Lung (tissue), 11 donors: ENCODE measurements at regions not wholly inside any gene's neighbourhood (a gene's known extent, or its start where the extent isn't known, plus 50 kb on each side); places are given as distances from the start of the nearest gene placed in this dataset.
A peak's percentile ranks its signal among the peaks of the same experiment; 100 is the strongest.

ENCODE experiments used
- ATAC-seq: fragments of 200-7000 bp; cut with Tn5 transposase; one replicate; pipeline ENCODE4 v1.9.1; 2020; ENCODE audit warnings: moderate number of reproducible peaks; ENCODE audit not compliant: insufficient read depth, low FRiP score
- DNase-seq, 3 donors: peaks; one replicate each; pipeline ENCODE4 v3.0.0-alpha.2; 2013 to 2017
- H3K27ac ChIP-seq, 2 donors: one replicate each; pipeline ENCODE4 v1.5.1; 2013; ENCODE audit warnings: mild to moderate bottlenecking in 2 of 2, moderate library complexity in 2 of 2, control low read depth in 1 of 2, inconsistent platforms in 1 of 2, low read depth in 1 of 2, low read length in 1 of 2
- H3K27me3 ChIP-seq, 3 donors: one replicate each; pipeline ENCODE4 v1.5.1; 2013; ENCODE audit warnings: low read length in 2 of 3; ENCODE audit not compliant: control insufficient read depth in 3 of 3, insufficient read depth in 3 of 3
- H3K36me3 ChIP-seq, 4 donors: one replicate each; pipeline ENCODE4 v1.5.1; 2013; ENCODE audit warnings: low read length in 4 of 4, mild to moderate bottlenecking in 1 of 4, moderate library complexity in 1 of 4; ENCODE audit not compliant: control insufficient read depth in 4 of 4, insufficient read depth in 4 of 4
- H3K4me1 ChIP-seq, 5 donors: one replicate each; pipeline ENCODE4 v1.5.1; 2013; ENCODE audit warnings: low read length in 5 of 5, mild to moderate bottlenecking in 2 of 5, moderate library complexity in 1 of 5; ENCODE audit not compliant: control insufficient read depth in 5 of 5, insufficient read depth in 5 of 5
- H3K4me3 ChIP-seq: one replicate; pipeline ENCODE4 v1.5.1; 2013; ENCODE audit warnings: mild to moderate bottlenecking, control low read depth, moderate library complexity
- H3K9ac ChIP-seq, 2 donors: one replicate each; pipeline ENCODE4 v1.5.1; 2013; ENCODE audit warnings: low read length in 2 of 2, control low read depth in 1 of 2; ENCODE audit not compliant: insufficient read depth in 1 of 2
- H3K9me3 ChIP-seq, 4 donors: one replicate each; pipeline ENCODE4 v1.5.1; 2013; ENCODE audit warnings: low read length in 3 of 4, mild to moderate bottlenecking in 1 of 4, moderate library complexity in 1 of 4; ENCODE audit not compliant: control insufficient read depth in 4 of 4, insufficient read depth in 3 of 4
- WGBS, 2 donors: extraction: QIAGEN DNeasy Blood & Tissue Kit; methylation state at CpG; one replicate each; pipeline ENCODE4 v1.1.7; 2013; 5-methylcytosine and 5-hydroxymethylcytosine counted together
- TF ChIP-seq, protein P1 (sequence below): IDR thresholded peaks from 2 replicates; pipeline ENCODE4 v1.5.1; 2012; ENCODE audit warnings: mild to moderate bottlenecking; ENCODE audit errors: control extremely low read depth, extremely low read depth
- donor health status: control.
- donor health status: control.
- donor health status: Bipolar disorder and iron deficiency.
- donor health status: healthy.
- donor health status: DM: yes; HTN: yes; CAD: no.

DNA sequence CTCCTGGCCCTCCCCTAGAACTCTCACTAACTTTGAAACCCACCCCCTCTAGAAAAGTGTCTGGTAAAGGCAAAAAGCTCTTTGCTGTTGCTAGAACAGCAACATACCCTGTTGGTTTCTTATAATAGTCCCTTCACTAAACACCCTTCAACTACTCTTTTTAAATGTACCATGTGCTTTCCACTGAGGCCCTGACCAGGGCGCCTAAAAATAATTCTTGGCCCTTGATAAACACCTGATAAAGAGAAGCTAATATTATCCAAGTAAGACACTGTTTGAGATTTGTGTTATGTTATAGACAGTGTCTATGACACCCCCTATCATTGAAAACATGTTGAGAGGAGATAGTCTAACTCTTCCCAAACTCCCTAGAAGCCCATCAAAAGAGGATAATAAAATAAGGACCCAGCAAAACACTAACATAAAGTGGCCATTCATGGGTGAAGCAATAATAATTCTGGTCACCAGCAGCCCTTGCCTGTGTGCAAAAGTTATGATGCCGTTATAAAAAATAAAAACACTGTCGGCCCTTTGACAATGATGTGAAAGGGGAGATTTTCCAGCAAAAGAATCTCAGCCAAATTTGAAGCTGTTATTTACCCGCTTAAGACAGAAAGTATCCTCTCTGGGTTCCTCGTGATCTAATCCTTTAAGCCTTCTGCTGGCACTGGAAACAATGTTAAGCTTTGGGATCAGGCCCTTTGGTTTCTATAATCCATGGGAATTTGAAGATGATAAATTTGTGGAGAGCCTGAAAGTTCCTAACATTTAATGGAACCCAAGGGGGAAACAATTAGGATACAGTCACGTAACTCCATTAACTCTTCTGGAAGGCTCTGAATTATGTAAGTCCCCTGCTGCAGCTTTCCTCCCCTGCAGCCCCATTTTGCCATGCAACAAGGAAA is 122.6 kb upstream of the PLCB4 start:
- Histone ChIP-seq H3K27ac (peak overlapping the region in 1 of 2 donors; percentile 9), H3K4me1 (peaks cover 0 to 22% (median 0%) of the 10 kb centered on the region in 5 donors), H3K4me3 (no peak overlapping the region), H3K27me3 (no peaks in the 10 kb centered on the region), H3K9me3 (no peaks in the 10 kb centered on the region), H3K36me3 (no peaks in the 10 kb centered on the region), H3K9ac (peak overlapping the region in 1 of 2 donors; percentile 30)
- no peak for ATAC-seq
- TF ChIP-seq, protein P1, sequence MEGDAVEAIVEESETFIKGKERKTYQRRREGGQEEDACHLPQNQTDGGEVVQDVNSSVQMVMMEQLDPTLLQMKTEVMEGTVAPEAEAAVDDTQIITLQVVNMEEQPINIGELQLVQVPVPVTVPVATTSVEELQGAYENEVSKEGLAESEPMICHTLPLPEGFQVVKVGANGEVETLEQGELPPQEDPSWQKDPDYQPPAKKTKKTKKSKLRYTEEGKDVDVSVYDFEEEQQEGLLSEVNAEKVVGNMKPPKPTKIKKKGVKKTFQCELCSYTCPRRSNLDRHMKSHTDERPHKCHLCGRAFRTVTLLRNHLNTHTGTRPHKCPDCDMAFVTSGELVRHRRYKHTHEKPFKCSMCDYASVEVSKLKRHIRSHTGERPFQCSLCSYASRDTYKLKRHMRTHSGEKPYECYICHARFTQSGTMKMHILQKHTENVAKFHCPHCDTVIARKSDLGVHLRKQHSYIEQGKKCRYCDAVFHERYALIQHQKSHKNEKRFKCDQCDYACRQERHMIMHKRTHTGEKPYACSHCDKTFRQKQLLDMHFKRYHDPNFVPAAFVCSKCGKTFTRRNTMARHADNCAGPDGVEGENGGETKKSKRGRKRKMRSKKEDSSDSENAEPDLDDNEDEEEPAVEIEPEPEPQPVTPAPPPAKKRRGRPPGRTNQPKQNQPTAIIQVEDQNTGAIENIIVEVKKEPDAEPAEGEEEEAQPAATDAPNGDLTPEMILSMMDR: no peak
- WGBS, 2 donors: 78 to 92% methylated on average over 6 of the region's 6 CpGs
- peak in 2 of 3 donors; percentile 58 to 77 for DNase-seq

DNA sequence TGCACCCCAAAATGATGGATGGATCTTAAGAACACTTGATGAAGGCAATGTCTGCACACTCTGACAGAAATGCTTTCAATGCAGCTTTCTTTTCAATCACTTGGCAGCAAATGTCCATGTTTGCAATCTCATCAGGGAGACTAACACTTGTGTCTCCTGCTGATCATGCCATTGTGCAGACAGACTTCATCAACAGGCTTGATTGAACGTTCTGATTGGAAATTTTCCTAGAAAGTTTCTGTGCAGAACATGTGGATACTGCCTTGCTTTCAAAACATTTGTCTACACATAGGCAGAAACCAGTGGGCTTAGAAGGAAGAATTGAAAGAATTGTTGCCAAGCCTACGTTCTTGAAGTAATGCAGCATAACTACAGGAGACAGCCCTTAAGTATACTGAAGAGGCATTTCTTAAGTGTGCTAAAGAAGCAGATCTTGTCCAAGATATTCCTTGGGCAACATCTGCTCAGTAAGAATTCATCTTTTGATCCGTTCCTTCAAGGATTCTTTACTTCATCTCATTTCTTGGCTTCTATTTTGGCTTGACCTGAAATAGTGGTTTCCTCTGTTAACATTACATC is 120.4 kb upstream of the PLCB4 start:
- no peak for ATAC-seq
- H3K36me3 ChIP-seq: no peaks in the 10 kb centered on the region
- TF ChIP-seq, protein P1: no peak

DNA sequence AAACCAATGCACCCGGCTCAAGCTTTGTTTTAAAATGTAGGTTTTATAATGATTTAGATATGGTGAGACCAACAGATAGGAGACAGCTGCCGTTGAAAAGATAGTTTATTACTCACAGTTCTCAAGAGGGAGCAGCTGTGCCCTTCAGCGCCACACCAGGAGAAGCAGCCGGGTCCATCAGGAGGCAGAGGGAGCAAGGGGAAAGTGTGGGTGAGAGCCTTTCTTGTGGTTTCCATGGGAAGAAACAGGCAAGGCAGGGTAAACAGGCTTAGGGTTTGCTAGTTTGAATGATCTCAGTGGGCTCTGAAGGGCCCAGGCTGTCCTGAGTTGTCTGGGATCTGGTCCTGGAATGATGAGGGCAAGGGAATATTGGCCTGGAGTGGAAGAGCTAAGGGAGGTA is 117.7 kb upstream of the PLCB4 start:
- TF ChIP-seq, protein P1: no peak
- Histone ChIP-seq H3K9ac (no peak overlapping the region), H3K9me3 (no peaks in the 10 kb centered on the region), H3K27me3 (no peaks in the 10 kb centered on the region), H3K27ac (no peak overlapping the region), H3K4me1 (peaks cover 0 to 12% (median 0%) of the 10 kb centered on the region in 5 donors), H3K36me3 (no peaks in the 10 kb centered on the region), H3K4me3 (no peak overlapping the region)
- no peak for DNase-seq
- no peak for ATAC-seq
- WGBS, 2 donors: 94 to 96% methylated on average over 4 of the region's 4 CpGs

More for the DNA sequence above, 120.4 kb upstream of the PLCB4 start:
- 73 to 76% methylated on average over 3 of the region's 3 CpGs for WGBS, 2 donors
- Histone ChIP-seq H3K4me3 (no peak overlapping the region), H3K27me3 (no peaks in the 10 kb centered on the region), H3K27ac (peak overlapping the region in 1 of 2 donors; percentile 21), H3K9me3 (no peaks in the 10 kb centered on the region), H3K4me1 (peaks cover 0 to 21% (median 0%) of the 10 kb centered on the region in 5 donors), H3K9ac (no peak overlapping the region)
- DNase-seq: no peak
